Dedifferentiated amniotic fluid mesenchymal stem cell (primary cell): ENCODE measurements at regions not wholly inside any gene's neighbourhood (a gene's known extent, or its start where the extent isn't known, plus 50 kb on each side); places are given as distances from the start of the nearest gene placed in this dataset.
"Not testable (repeated sequence)": the region's sequence is repeated elsewhere in the genome, so short reads cannot be mapped to it uniquely, and the experiment has no call there.

Source experiments
- DNase-seq: peaks from one replicate; pipeline ENCODE4 v3.0.0-alpha.2; 2016; ENCODE audit errors: extremely low spot score

- DNase-seq = not testable (repeated sequence)
These were observed 69.5 kb downstream of the NPIPA7 start for GRCh38 chr16:16448423-16448822.

GRCh38 chr16:16449712-16450237 is 70.8 kb downstream of the NPIPA7 start:
- DNase-seq = not testable (repeated sequence)

- not testable (repeated sequence) for DNase-seq
These were observed 72.9 kb downstream of the NPIPA7 start for GRCh38 chr16:16451721-16452410.

GRCh38 chr16:16458579-16458978 is 79.6 kb downstream of the NPIPA7 start:
- not testable (repeated sequence) for DNase-seq

- not testable (repeated sequence) for DNase-seq
These were observed 84.9 kb downstream of the NPIPA7 start for GRCh38 chr16:16463792-16464191.

- DNase-seq = not testable (repeated sequence)
These were observed 110.0 kb downstream of the NPIPA7 start for GRCh38 chr16:16488919-16489318.

- DNase-seq = not testable (repeated sequence)
These were observed 110.5 kb downstream of the NPIPA7 start for GRCh38 chr16:16489466-16489865.

- not testable (repeated sequence) for DNase-seq
These were observed 115.2 kb downstream of the NPIPA7 start for GRCh38 chr16:16494114-16494513.

GRCh38 chr16:16494998-16495397 is 116.1 kb downstream of the NPIPA7 start:
- not testable (repeated sequence) for DNase-seq

- DNase-seq = not testable (repeated sequence)
These were observed 120.9 kb downstream of the NPIPA7 start for GRCh38 chr16:16499875-16500274.

GRCh38 chr16:16507041-16507440 is 128.1 kb downstream of the NPIPA7 start:
- not testable (repeated sequence) for DNase-seq

GRCh38 chr16:16508344-16508743 is 129.4 kb downstream of the NPIPA7 start:
- DNase-seq = not testable (repeated sequence)

- not testable (repeated sequence) for DNase-seq
These were observed 140.5 kb downstream of the NPIPA7 start for GRCh38 chr16:16519395-16519794.

- not testable (repeated sequence) for DNase-seq
These were observed 142.5 kb downstream of the NPIPA7 start for GRCh38 chr16:16521239-16522002.

- DNase-seq = not testable (repeated sequence)
These were observed 148.1 kb downstream of the NPIPA7 start for GRCh38 chr16:16526998-16527397.

GRCh38 chr16:16530744-16531143 is 151.8 kb downstream of the NPIPA7 start:
- not testable (repeated sequence) for DNase-seq

GRCh38 chr16:16535565-16535964 is 156.6 kb downstream of the NPIPA7 start:
- not testable (repeated sequence) for DNase-seq

- DNase-seq = not testable (repeated sequence)
These were observed 157.2 kb downstream of the NPIPA7 start for GRCh38 chr16:16536151-16536550.

- DNase-seq = not testable (repeated sequence)
These were observed 170.8 kb downstream of the NPIPA7 start for GRCh38 chr16:16549710-16550109.

- DNase-seq = not testable (repeated sequence)
These were observed 171.9 kb downstream of the NPIPA7 start for GRCh38 chr16:16550824-16551223.

GRCh38 chr16:16552819-16553340 is 173.9 kb downstream of the NPIPA7 start:
- not testable (repeated sequence) for DNase-seq

- DNase-seq = not testable (repeated sequence)
These were observed 180.3 kb downstream of the NPIPA7 start for GRCh38 chr16:16559179-16559740.
